ENCODE measurements at regions not wholly inside any gene's neighbourhood (a gene's known extent, or its start where the extent isn't known, plus 50 kb on each side); places are given as distances from the start of the nearest gene placed in this dataset.

- TF ChIP-seq POLR2A (IDR thresholded peaks at IDR 0.05) (no peak), POLR2AphosphoS5 (IDR thresholded peaks at IDR 0.05) (no peak), EP300 (IDR thresholded peaks at IDR 0.05) (no peak), CTCF (IDR thresholded peaks at IDR 0.05) (no peak)
- no peak overlapping the region for H3K27ac ChIP-seq
- H3K36me3 ChIP-seq: no peaks in the 10 kb centered on the region
- whole genome bisulfite sequencing, 5 donors: 53 to 86% (median 75%) methylated on average over 2 to 3 of the region's 3 CpGs
- H3K4me3 ChIP-seq: no peak overlapping the region
- H3K9me3 ChIP-seq: peaks cover 0 to 11% (median 5%) of the 10 kb centered on the region in 4 donors
- no peaks in the 10 kb centered on the region for H3K27me3 ChIP-seq
- H3K4me1 ChIP-seq: no peaks in the 10 kb centered on the region
- DNase-seq: no peak
- intact Hi-C loops (cut with DNase I; ENCODE audit: low total_unique reads): no loop called here
Observed at GRCh38 chrX:80312448-80312847, 107.8 kb upstream of the TENT5D start.

- H3K27ac ChIP-seq: no peak overlapping the region
- H3K4me1 ChIP-seq: no peaks in the 10 kb centered on the region
- no peak overlapping the region for H3K4me3 ChIP-seq
- TF ChIP-seq POLR2AphosphoS5 (IDR thresholded peaks at IDR 0.05) (no peak), CTCF (IDR thresholded peaks at IDR 0.05) (no peak), EP300 (IDR thresholded peaks at IDR 0.05) (no peak), POLR2A (IDR thresholded peaks at IDR 0.05) (no peak)
- no peaks in the 10 kb centered on the region for H3K27me3 ChIP-seq
- WGBS, 5 donors: 40 to 75% (median 57%) methylated on average over 1 of the region's 1 CpG
- DNase-seq: no peak
- no peaks in the 10 kb centered on the region for H3K36me3 ChIP-seq
- intact Hi-C loops (cut with DNase I; ENCODE audit: low total_unique reads): no loop called here
- peaks cover 0 to 31% (median 12%) of the 10 kb centered on the region in 4 donors for H3K9me3 ChIP-seq
Observed at GRCh38 chrX:80316526-80316925, 103.7 kb upstream of the TENT5D start.

- WGBS, 5 donors: 78 to 99% (median 88%) methylated on average over 2 of the region's 2 CpGs
- no peak for TF ChIP-seq POLR2A (IDR thresholded peaks at IDR 0.05)
- TF ChIP-seq POLR2AphosphoS5 (IDR thresholded peaks at IDR 0.05): no peak
- TF ChIP-seq CTCF (IDR thresholded peaks at IDR 0.05): no peak
- no peak for TF ChIP-seq EP300 (IDR thresholded peaks at IDR 0.05)
- peaks cover 0 to 29% (median 13%) of the 10 kb centered on the region in 4 donors for H3K9me3 ChIP-seq
- no peaks in the 10 kb centered on the region for H3K36me3 ChIP-seq
- H3K27me3 ChIP-seq: no peaks in the 10 kb centered on the region
- DNase-seq: no peak
- no peak overlapping the region for H3K27ac ChIP-seq
- intact Hi-C loops (cut with DNase I; ENCODE audit: low total_unique reads): no loop called here
- H3K4me3 ChIP-seq: no peak overlapping the region
- no peaks in the 10 kb centered on the region for H3K4me1 ChIP-seq
Observed at GRCh38 chrX:80317646-80318045, 102.6 kb upstream of the TENT5D start.

- Histone ChIP-seq H3K27me3 (no peaks in the 10 kb centered on the region), H3K4me1 (no peaks in the 10 kb centered on the region), H3K36me3 (no peaks in the 10 kb centered on the region), H3K27ac (no peak overlapping the region), H3K9me3 (no peaks in the 10 kb centered on the region), H3K4me3 (no peak overlapping the region)
- TF ChIP-seq POLR2A (IDR thresholded peaks at IDR 0.05): no peak
- TF ChIP-seq CTCF (IDR thresholded peaks at IDR 0.05): no peak
- no peak for TF ChIP-seq EP300 (IDR thresholded peaks at IDR 0.05)
- TF ChIP-seq POLR2AphosphoS5 (IDR thresholded peaks at IDR 0.05): no peak
- WGBS, 5 donors: 63 to 91% (median 81%) methylated on average over 1 of the region's 1 CpG
- intact Hi-C loops (cut with DNase I; ENCODE audit: low total_unique reads): no loop called here
- no peak for DNase-seq
Observed at GRCh38 chrX:80331285-80331684, 89.0 kb upstream of the TENT5D start.

Data from stomach (tissue), 8 donors.